VCaP (cell line): ENCODE measurements at regions not wholly inside any gene's neighbourhood (a gene's known extent, or its start where the extent isn't known, plus 50 kb on each side); places are given as distances from the start of the nearest gene placed in this dataset.
A peak's percentile ranks its signal among the peaks of the same experiment; 100 is the strongest.

Experiments used
- H3K27ac ChIP-seq: fragments of 450-650 bp; 2 replicates; pipeline ENCODE4 v1.5.1; 2017
- CTCF ChIP-seq: fragments of 450-650 bp; conservative IDR thresholded peaks from 2 replicates; pipeline ENCODE4 v1.5.1; 2017; ENCODE audit warnings: mild to moderate bottlenecking, moderate library complexity

- H3K27ac ChIP-seq: no peak overlapping the region
- TF ChIP-seq CTCF: no peak
Observed at GRCh38 chr4:115803825-115804224, 690.4 kb upstream of the NDST4 start.

- H3K27ac ChIP-seq: no peak overlapping the region
Observed at GRCh38 chr4:115790812-115791211, 677.4 kb upstream of the NDST4 start.

GRCh38 chr4:115781528-115782146, 668.2 kb upstream of the NDST4 start:
- TF ChIP-seq CTCF: no peak
- no peak overlapping the region for H3K27ac ChIP-seq

More at GRCh38 chr4:115790812-115791211, 677.4 kb upstream of the NDST4 start:
- TF ChIP-seq CTCF: peak; percentile 54

- TF ChIP-seq CTCF: no peak
- H3K27ac ChIP-seq: no peak overlapping the region
Observed at GRCh38 chr4:115780835-115781234, 667.4 kb upstream of the NDST4 start.

GRCh38 chr4:115780268-115780667, 666.8 kb upstream of the NDST4 start:
- no peak overlapping the region for H3K27ac ChIP-seq
- peak; percentile 43 for TF ChIP-seq CTCF

GRCh38 chr4:115770046-115770543, 656.7 kb upstream of the NDST4 start:
- H3K27ac ChIP-seq: no peak overlapping the region
- TF ChIP-seq CTCF: no peak

- TF ChIP-seq CTCF: no peak
- H3K27ac ChIP-seq: no peak overlapping the region
Observed at GRCh38 chr4:115769396-115769795, 656.0 kb upstream of the NDST4 start.
